Esophagus (tissue), 2 donors: ENCODE measurements at regions not wholly inside any gene's neighbourhood (a gene's known extent, or its start where the extent isn't known, plus 50 kb on each side); places are given as distances from the start of the nearest gene placed in this dataset.
"Not testable (repeated sequence)": the region's sequence is repeated elsewhere in the genome, so short reads cannot be mapped to it uniquely, and the experiment has no call there.

Experiments used
- H3K27ac ChIP-seq, 2 donors: one replicate each; pipeline ENCODE4 v1.5.1; 2013; ENCODE audit warnings: low read depth in 2 of 2, mild to moderate bottlenecking in 2 of 2, inconsistent platforms in 1 of 2, low read length in 1 of 2, moderate library complexity in 1 of 2
- H3K27me3 ChIP-seq, 2 donors: one replicate each; pipeline ENCODE4 v1.6.1; 2013; ENCODE audit warnings: low read length in 2 of 2, control low read depth in 1 of 2, mild to moderate bottlenecking in 1 of 2; ENCODE audit not compliant: insufficient read depth in 2 of 2, control insufficient read depth in 1 of 2
- H3K36me3 ChIP-seq, 2 donors: one replicate each; pipeline ENCODE4 v1.6.1; 2013; ENCODE audit warnings: low read length in 1 of 2; ENCODE audit not compliant: control insufficient read depth in 2 of 2, insufficient read depth in 2 of 2
- H3K4me1 ChIP-seq, 2 donors: one replicate each; pipeline ENCODE4 v1.6.1; 2013; ENCODE audit warnings: low read length in 1 of 2; ENCODE audit not compliant: control insufficient read depth in 2 of 2, insufficient read depth in 2 of 2
- H3K4me3 ChIP-seq, 2 donors: one replicate each; pipeline ENCODE4 v1.5.1; 2013; ENCODE audit warnings: low read length in 2 of 2, mild to moderate bottlenecking in 2 of 2, low read depth in 1 of 2, moderate library complexity in 1 of 2
- H3K9me3 ChIP-seq, 2 donors: one replicate each; pipeline ENCODE4 v1.6.1; 2013; ENCODE audit warnings: mild to moderate bottlenecking in 2 of 2, low read depth in 1 of 2, low read length in 1 of 2, moderate library complexity in 1 of 2; ENCODE audit not compliant: control insufficient read depth in 2 of 2, insufficient read depth in 1 of 2
- WGBS, 2 donors: extraction: QIAGEN DNeasy Blood & Tissue Kit; methylation state at CpG; one replicate each; pipeline ENCODE4 v1.1.7; 2013; 5-methylcytosine and 5-hydroxymethylcytosine counted together
- donor health status: healthy with polysubstance abuse.
- donor health status: Bipolar disorder and iron deficiency.

DNA sequence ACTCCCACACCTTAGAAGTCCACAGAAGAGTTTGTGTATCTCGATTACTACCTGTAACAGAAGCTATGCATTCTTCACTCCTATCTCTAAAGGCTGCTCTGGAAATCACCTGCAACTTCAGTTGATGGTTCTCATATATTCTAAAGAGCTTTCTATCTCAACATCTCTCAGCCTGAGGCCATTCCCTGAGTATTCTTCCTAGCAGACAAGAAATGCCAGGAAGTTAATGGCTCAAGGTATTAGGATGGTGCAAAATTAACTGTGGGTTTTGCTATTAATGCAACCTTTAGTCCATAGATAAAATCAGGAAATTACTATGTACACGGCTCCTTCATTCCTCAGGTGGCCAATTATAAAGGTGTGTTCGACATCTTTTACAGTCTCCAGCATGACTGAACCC is 290.1 kb downstream of the ZNF716 start:
- not testable (repeated sequence) for H3K9me3 ChIP-seq, H3K4me1 ChIP-seq, H3K27me3 ChIP-seq, H3K36me3 ChIP-seq, H3K4me3 ChIP-seq, H3K27ac ChIP-seq
- WGBS, 2 donors = 54% methylated on average over 3 of the region's 3 CpGs

DNA sequence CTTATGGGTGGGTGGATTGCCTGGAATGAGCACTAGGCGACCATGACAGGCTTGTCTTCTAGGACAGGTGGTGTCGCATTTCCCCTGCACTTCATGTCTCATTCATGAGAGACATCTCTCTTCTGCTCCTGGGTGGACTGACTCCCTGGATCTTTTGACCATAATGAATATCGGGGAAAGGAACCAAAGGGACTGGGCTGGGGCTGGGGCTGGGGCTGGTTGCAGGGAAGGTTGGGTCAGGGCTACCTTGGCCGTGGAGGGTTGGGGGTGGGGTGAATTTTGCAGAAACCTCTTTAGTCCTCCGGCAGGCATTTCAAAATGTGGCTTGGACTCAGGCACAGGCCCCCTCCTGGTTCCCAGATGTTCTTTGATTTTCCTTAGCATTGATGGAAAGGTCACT is 319.2 kb downstream of the ZNF716 start:
- no peaks in the 10 kb centered on the region for H3K27me3 ChIP-seq
- peaks cover 24 to 28% of the 10 kb centered on the region in 2 donors for H3K9me3 ChIP-seq
- no peaks in the 10 kb centered on the region for H3K36me3 ChIP-seq
- H3K4me1 ChIP-seq = no peaks in the 10 kb centered on the region
- H3K27ac ChIP-seq = no peak overlapping the region
- 81 to 82% methylated on average over 5 of the region's 5 CpGs for WGBS, 2 donors
- no peak overlapping the region for H3K4me3 ChIP-seq

DNA sequence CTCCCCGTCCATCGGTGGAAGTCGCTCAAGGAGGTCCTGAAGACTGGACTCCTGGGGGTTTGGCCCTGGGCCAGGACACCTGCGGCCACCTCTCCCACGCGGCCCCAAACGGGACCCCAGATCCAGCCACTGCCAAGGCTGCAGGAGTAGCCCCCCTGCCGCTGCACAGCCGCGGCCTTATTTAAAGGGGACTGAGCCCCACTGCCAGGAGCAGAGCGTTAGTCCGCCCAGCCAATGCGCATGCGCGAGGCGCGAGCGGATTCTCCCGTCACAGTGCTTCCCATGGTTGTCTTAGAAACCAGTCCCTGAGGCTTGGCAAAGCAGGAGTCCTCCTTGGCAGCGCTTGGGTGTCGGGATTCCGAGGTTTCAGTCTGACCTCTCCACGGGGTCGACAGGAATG is 320.0 kb downstream of the ZNF716 start:
- 67 to 77% methylated on average over 24 of the region's 24 CpGs for WGBS, 2 donors
- Histone ChIP-seq H3K27me3 (no peaks in the 10 kb centered on the region), H3K27ac (no peak overlapping the region), H3K36me3 (no peaks in the 10 kb centered on the region), H3K9me3 (peaks cover 29 to 30% of the 10 kb centered on the region in 2 donors), H3K4me3 (no peak overlapping the region), H3K4me1 (no peaks in the 10 kb centered on the region)

DNA sequence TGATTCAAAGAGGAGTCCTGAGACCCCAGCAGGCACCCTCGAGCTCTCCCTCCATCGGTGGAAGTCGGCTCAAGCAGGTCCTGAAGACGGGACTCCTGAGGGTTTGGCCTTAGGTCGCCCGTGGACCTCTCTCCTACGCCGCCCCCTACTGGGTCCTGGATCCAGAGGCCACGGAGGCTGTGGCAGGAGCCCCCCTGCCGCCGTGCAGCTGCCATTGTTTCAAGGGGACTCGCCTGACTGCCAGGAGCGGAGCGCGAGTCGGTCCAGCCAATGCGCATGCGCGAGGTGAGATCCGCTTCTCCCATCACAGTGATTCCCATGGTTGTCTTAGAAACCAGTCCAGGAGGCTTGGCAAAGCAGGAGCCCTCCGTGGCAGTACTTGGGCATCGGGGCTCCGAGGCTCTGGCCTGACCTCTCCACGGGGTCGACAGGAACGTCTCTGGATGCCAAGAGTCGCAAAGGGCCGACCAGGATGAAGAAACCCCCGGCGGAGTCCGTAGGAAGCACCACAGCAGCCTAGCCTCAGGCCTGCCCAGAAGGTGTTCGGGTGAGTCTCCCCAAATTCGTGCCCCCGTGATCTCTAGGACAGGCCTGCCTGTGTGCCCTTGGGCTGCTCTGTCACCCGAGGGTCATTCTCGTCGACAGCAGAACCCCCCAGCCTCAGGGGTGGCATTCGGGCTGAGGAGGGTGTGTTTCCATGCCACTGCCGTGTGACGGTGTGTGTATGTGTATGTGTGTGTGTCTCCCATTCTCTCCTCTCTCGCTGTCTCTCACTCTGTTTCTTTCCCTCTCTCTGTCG is 322.3 kb downstream of the ZNF716 start:
- no peaks in the 10 kb centered on the region for H3K36me3 ChIP-seq
- no peaks in the 10 kb centered on the region for H3K4me1 ChIP-seq
- no peak overlapping the region for H3K4me3 ChIP-seq
- peaks cover 37 to 41% of the 10 kb centered on the region in 2 donors for H3K9me3 ChIP-seq
- WGBS, 2 donors = 85 to 87% methylated on average over 41 to 42 of the region's 42 CpGs
- H3K27me3 ChIP-seq = no peaks in the 10 kb centered on the region
- H3K27ac ChIP-seq = no peak overlapping the region

DNA sequence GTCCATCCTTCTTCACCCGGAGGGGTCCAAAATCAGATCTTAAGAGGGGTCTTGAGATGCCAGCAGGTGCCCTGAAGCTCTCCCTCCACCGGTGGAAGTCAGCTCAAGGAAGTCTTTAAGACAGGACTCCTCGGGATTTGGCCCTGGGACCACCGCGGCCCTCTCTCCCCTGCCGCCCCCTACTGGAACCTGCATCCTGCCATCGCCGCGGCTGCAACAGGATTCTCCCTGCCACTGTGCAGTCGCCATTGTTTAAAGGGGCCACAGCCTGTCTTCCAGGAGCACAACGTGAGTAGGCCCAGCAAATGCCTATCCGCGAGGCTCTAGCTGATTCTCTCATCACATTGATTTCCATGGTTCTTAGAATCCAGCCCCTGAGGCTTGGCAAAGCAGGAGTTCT is 324.3 kb downstream of the ZNF716 start:
- no peaks in the 10 kb centered on the region for H3K4me1 ChIP-seq
- peaks cover 37 to 38% of the 10 kb centered on the region in 2 donors for H3K9me3 ChIP-seq
- 85 to 91% methylated on average over 10 to 13 of the region's 13 CpGs for WGBS, 2 donors
- H3K36me3 ChIP-seq = no peaks in the 10 kb centered on the region
- H3K27me3 ChIP-seq = no peaks in the 10 kb centered on the region
- no peak overlapping the region for H3K27ac ChIP-seq
- H3K4me3 ChIP-seq = no peak overlapping the region

DNA sequence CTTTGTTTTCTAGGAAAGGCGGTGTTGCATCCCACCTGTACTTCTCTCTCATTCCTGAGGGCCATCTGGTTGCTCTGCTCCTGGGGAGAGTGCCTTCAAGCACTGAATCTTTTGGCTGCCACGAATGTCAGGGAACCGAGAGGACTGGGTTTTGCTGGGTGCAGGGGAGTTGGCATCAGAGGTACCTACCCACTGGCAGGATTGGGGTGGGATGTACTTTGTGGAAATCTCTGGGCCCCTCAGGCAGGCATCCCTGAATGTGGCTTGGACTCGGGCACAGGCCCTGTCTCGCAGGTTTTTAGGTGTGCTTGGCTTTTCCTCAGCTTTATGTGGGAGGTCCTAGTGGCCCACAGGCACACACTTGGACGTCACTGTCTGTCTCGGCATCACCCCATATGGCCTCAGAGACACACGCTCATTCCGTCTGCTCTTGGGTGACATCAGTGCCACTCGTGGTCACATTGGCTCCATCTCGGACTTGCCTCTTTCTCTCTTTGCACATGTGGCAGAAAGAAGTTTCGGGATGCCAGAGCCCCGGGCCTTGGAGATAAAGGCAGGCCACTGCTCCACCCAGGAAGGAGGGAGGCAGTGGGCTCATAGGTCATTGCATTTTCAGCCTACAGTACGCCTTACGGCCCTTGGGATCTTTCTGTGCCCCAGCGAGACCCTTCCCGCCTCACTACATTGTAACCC is 325.6 kb downstream of the ZNF716 start:
- no peaks in the 10 kb centered on the region for H3K27me3 ChIP-seq
- WGBS, 2 donors = 79 to 84% methylated on average over 17 of the region's 17 CpGs

DNA sequence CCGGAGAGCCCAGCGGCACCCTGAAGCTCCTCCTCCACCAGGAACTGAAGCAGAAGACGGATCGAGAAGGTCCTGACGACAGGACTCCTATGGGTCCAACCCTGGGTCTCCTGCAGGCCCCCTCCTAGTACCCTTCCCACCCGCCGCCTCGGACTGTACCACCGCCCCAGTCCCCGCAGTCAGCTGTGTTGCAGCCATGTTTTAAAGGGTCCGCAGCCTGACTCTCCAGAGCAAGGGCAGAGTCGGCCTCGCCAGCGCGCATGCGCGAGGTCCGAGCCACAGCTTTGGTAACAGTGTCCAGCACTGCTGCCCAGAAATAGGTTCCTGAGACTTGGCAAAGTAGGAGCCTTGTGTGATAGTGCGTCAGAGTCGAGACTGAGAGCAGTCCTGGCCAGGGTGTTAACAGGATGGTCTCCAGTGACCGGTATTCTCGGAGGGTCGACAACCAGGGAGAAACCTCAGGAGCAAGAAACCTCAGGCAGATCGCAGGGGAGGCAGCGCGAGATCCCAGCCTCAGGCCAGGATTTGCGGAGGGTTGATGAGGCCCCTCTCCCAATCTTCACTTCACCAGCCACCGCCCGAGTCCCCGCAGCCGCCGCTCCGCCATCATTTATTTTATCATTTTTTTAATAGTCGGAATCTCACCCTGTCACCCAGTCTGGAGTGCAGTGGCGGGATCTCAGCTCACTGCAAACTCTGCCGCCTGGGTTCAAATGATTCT is 326.3 kb downstream of the ZNF716 start:
- H3K9me3 ChIP-seq = peaks cover 23 to 30% of the 10 kb centered on the region in 2 donors
- WGBS, 2 donors = 90 to 93% methylated on average over 36 of the region's 36 CpGs
- H3K27me3 ChIP-seq, H3K27ac ChIP-seq, H3K36me3 ChIP-seq, H3K4me3 ChIP-seq, H3K4me1 ChIP-seq: not testable (repeated sequence)

More for the DNA sequence above, 325.6 kb downstream of the ZNF716 start:
- no peak overlapping the region for H3K27ac ChIP-seq
- H3K4me3 ChIP-seq = no peak overlapping the region
- peaks cover 29 to 30% of the 10 kb centered on the region in 2 donors for H3K9me3 ChIP-seq
- no peaks in the 10 kb centered on the region for H3K36me3 ChIP-seq
- no peaks in the 10 kb centered on the region for H3K4me1 ChIP-seq

DNA sequence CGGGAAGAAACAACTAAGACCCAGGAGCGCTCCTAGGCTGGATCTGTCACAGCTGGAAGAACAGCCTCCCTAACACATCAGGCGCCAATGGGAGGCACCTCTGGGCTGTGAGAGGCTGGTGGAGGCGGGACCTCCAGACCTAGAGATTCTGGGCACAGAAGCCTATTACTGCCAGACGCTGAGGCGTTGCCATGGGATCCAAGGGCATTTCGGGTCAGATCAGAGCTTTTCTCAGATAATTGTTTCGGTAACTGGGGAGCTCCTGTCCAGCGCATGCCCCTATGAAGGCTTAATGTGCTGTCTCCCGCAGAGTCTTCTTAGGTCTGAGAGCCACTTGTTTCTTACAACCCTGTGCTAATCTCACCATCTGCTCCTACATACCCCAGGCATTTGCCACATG is 339.2 kb downstream of the ZNF716 start:
- H3K27ac ChIP-seq = no peak overlapping the region
- H3K27me3 ChIP-seq = no peaks in the 10 kb centered on the region
- no peak overlapping the region for H3K4me3 ChIP-seq
- 82 to 85% methylated on average over 10 of the region's 10 CpGs for WGBS, 2 donors
- H3K9me3 ChIP-seq = peaks cover 3 to 9% of the 10 kb centered on the region in 2 donors
- no peaks in the 10 kb centered on the region for H3K4me1 ChIP-seq
- H3K36me3 ChIP-seq = no peaks in the 10 kb centered on the region

DNA sequence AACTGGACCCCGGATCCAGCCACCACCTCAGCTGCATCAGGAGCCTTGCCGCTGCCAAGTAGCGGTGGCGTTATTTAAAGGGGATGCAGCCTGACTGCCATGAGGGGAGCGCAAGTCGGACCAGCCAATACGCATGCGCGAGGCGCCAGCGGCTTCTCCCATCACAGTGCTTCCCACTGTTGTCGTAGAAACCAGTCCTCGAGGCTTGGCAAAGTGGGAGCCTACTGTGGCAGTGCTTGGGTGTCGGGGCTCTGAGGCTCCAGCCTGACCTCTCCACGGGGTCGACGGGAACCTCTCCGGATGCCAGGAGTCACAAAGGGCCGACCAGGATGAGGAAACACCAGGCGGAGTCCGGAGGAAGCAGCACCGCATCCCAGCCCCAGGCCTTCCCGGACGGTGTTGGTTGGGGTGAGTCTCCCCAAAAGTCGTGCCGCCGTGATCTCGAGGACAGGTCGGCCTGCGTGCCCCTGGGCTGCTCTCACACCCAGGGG is 369.6 kb downstream of the ZNF716 start:
- Histone ChIP-seq H3K4me1 (no peaks in the 10 kb centered on the region), H3K27ac (no peak overlapping the region), H3K4me3 (no peak overlapping the region), H3K27me3 (no peaks in the 10 kb centered on the region), H3K36me3 (no peaks in the 10 kb centered on the region), H3K9me3 (peaks cover 27 to 33% of the 10 kb centered on the region in 2 donors)
- 91 to 93% methylated on average over 30 of the region's 30 CpGs for WGBS, 2 donors
